ENCODE measurements at regions not wholly inside any gene's neighbourhood (a gene's known extent, or its start where the extent isn't known, plus 50 kb on each side); places are given as distances from the start of the nearest gene placed in this dataset.

DNA sequence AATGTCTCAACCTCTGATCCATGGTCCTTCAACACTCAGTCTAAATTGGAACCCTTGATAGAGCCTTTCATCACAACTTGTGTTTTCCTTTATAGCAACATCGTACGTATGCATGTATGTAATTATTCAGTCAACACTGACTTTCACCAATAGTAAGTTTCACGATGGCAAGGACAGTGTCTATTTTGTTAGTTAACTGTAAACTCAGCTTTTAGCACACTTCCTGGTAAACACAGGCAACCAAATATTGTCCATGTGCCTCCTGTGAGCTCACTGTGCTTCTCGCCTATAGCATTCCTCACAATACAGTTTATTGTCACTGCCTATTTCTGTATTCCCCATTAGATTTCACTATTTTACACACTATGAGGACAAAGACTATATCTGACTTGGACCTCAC lies 323.1 kb downstream of the DEPDC1B start:
- Histone ChIP-seq H3K18ac (ENCODE audit: low read length) (no peak overlapping the region), H2BK120ac (ENCODE audit: low read depth, low read length) (no peak overlapping the region), H3K27ac (ENCODE audit: low read depth, low read length) (no peak overlapping the region), H3K36me3 (ENCODE audit: control insufficient read depth, insufficient read depth, low read length) (no peaks in the 10 kb centered on the region), H3K9ac (ENCODE audit: low read length) (no peak overlapping the region), H2AK5ac (ENCODE audit: low read length) (no peak overlapping the region), H3K27me3 (ENCODE audit: insufficient read depth, low read length, poor library complexity) (no peaks in the 10 kb centered on the region), H3K4me1 (ENCODE audit: control insufficient read depth, low read depth, low read length) (no peaks in the 10 kb centered on the region), H4K8ac (ENCODE audit: low read depth, low read length) (no peak overlapping the region), H2BK15ac (replicated peaks; ENCODE audit: low read depth) (no peak overlapping the region), H3K79me1 (ENCODE audit: low read length) (no peaks in the 10 kb centered on the region), H3K4ac (ENCODE audit: low read depth, low read length) (no peak overlapping the region), H2BK5ac (ENCODE audit: low read length) (no peak overlapping the region), H3K4me2 (ENCODE audit: low read length) (no peak overlapping the region), H4K5ac (ENCODE audit: low read length) (no peak overlapping the region), H3K56ac (ENCODE audit: low read length) (no peak overlapping the region), H3K79me2 (ENCODE audit: control insufficient read depth, insufficient read depth, low read length) (no peaks in the 10 kb centered on the region), H3K4me3 (ENCODE audit: low read length) (no peak overlapping the region), H3K23ac (ENCODE audit: low read length) (no peak overlapping the region)
- no CpG with 5 or more reads among the region's 4 CpGs for WGBS (ENCODE audit: extremely low coverage, insufficient coverage, low lambda C conversion rate)
- DNase-seq = no peak

DNA sequence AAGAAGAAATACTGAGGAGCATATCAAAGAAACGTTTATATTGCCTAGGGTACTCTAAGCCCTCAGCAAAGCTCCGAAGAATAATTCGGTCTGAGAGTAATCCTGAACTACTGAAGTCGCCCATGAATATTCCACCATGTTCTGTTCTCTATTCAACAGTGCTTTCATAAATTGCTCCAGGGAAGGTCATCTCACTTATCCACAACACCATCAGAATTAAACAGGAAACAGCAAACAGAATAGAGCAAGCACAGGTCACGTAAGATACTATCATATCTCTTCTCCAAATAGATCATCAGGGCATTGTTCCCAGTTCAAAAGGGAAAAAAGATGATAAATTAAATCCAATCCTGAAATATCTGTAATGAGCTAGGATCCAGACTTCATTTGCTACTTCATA lies 325.6 kb downstream of the DEPDC1B start:
- DNase-seq = no peak
- H2AK5ac ChIP-seq (ENCODE audit: low read length) = no peak overlapping the region
- no peak overlapping the region for H3K4ac ChIP-seq (ENCODE audit: low read depth, low read length)
- no peak overlapping the region for H4K8ac ChIP-seq (ENCODE audit: low read depth, low read length)
- H4K5ac ChIP-seq (ENCODE audit: low read length) = no peak overlapping the region
- no CpG with 5 or more reads among the region's 5 CpGs for WGBS (ENCODE audit: extremely low coverage, insufficient coverage, low lambda C conversion rate)
- H3K4me3 ChIP-seq (ENCODE audit: low read length) = no peak overlapping the region
- H3K4me1 ChIP-seq (ENCODE audit: control insufficient read depth, low read depth, low read length) = no peaks in the 10 kb centered on the region
- no peak overlapping the region for H3K9ac ChIP-seq (ENCODE audit: low read length)
- H3K27ac ChIP-seq (ENCODE audit: low read depth, low read length) = no peak overlapping the region
- H2BK120ac ChIP-seq (ENCODE audit: low read depth, low read length) = no peak overlapping the region
- H3K4me2 ChIP-seq (ENCODE audit: low read length) = no peak overlapping the region
- no peak overlapping the region for H2BK15ac ChIP-seq (replicated peaks; ENCODE audit: low read depth)
- H3K23ac ChIP-seq (ENCODE audit: low read length) = no peak overlapping the region
- no peaks in the 10 kb centered on the region for H3K79me1 ChIP-seq (ENCODE audit: low read length)
- no peak overlapping the region for H3K56ac ChIP-seq (ENCODE audit: low read length)
- H3K36me3 ChIP-seq (ENCODE audit: control insufficient read depth, insufficient read depth, low read length) = no peaks in the 10 kb centered on the region
- H3K79me2 ChIP-seq (ENCODE audit: control insufficient read depth, insufficient read depth, low read length) = no peaks in the 10 kb centered on the region
- no peaks in the 10 kb centered on the region for H3K27me3 ChIP-seq (ENCODE audit: insufficient read depth, low read length, poor library complexity)
- no peak overlapping the region for H3K18ac ChIP-seq (ENCODE audit: low read length)
- H2BK5ac ChIP-seq (ENCODE audit: low read length) = no peak overlapping the region

DNA sequence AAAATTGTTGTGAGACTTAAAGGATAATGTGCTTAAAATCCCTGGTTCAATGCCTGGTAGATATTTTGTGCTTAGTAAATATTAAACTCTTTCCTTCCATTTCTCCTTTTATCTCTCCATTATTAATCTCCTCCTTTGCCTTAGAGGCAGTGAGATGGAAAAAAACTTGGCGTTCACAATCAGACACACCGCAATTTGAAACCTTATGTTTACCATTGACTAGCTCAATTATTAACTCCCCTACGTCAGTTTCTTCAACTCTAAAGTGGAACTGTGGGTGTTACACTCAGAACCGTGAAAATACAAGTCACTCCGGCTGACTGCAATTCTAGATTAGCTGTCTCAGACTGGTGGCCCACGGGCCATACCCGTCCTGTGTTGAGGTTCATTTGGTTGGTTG lies 327.2 kb downstream of the DEPDC1B start:
- Histone ChIP-seq H3K4me3 (ENCODE audit: low read length) (no peak overlapping the region), H3K18ac (ENCODE audit: low read length) (no peak overlapping the region), H3K36me3 (ENCODE audit: control insufficient read depth, insufficient read depth, low read length) (no peaks in the 10 kb centered on the region), H3K27ac (ENCODE audit: low read depth, low read length) (no peak overlapping the region), H4K8ac (ENCODE audit: low read depth, low read length) (no peak overlapping the region), H3K56ac (ENCODE audit: low read length) (no peak overlapping the region), H3K79me1 (ENCODE audit: low read length) (no peaks in the 10 kb centered on the region), H3K23ac (ENCODE audit: low read length) (no peak overlapping the region), H2BK120ac (ENCODE audit: low read depth, low read length) (no peak overlapping the region), H2BK15ac (replicated peaks; ENCODE audit: low read depth) (no peak overlapping the region), H4K5ac (ENCODE audit: low read length) (no peak overlapping the region), H3K9ac (ENCODE audit: low read length) (no peak overlapping the region), H3K27me3 (ENCODE audit: insufficient read depth, low read length, poor library complexity) (no peaks in the 10 kb centered on the region), H2AK5ac (ENCODE audit: low read length) (no peak overlapping the region), H3K4ac (ENCODE audit: low read depth, low read length) (no peak overlapping the region), H3K4me1 (ENCODE audit: control insufficient read depth, low read depth, low read length) (no peaks in the 10 kb centered on the region), H2BK5ac (ENCODE audit: low read length) (no peak overlapping the region), H3K79me2 (ENCODE audit: control insufficient read depth, insufficient read depth, low read length) (no peaks in the 10 kb centered on the region), H3K4me2 (ENCODE audit: low read length) (no peak overlapping the region)
- no peak for DNase-seq
- no CpG with 5 or more reads among the region's 7 CpGs for WGBS (ENCODE audit: extremely low coverage, insufficient coverage, low lambda C conversion rate)

DNA sequence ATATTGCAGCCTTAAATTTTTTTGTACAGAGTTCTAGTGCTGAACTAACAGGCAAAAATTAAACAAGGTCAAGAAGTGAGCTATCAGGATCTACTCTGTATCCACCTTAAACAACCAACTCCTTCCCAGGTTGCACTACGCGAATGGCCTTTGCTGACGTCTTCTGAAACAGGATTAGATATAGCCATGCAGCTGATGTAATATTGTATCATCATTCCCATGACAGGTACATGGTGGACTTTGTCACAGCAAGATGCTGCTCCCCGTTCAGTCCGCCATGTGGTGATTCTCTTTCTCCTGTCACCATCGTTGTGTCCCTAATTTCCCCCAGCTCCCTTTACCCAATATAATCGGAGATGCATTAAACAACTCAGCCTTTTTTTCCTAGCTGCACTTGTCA lies 328.9 kb downstream of the DEPDC1B start:
- Histone ChIP-seq H3K4me1 (ENCODE audit: control insufficient read depth, low read depth, low read length) (no peaks in the 10 kb centered on the region), H4K5ac (ENCODE audit: low read length) (no peak overlapping the region), H2BK120ac (ENCODE audit: low read depth, low read length) (no peak overlapping the region), H3K23ac (ENCODE audit: low read length) (no peak overlapping the region), H3K4me2 (ENCODE audit: low read length) (no peak overlapping the region), H3K79me1 (ENCODE audit: low read length) (no peaks in the 10 kb centered on the region), H2AK5ac (ENCODE audit: low read length) (no peak overlapping the region), H3K18ac (ENCODE audit: low read length) (no peak overlapping the region), H3K27me3 (ENCODE audit: insufficient read depth, low read length, poor library complexity) (no peaks in the 10 kb centered on the region), H3K4me3 (ENCODE audit: low read length) (no peak overlapping the region), H3K56ac (ENCODE audit: low read length) (no peak overlapping the region), H2BK5ac (ENCODE audit: low read length) (no peak overlapping the region), H3K27ac (ENCODE audit: low read depth, low read length) (no peak overlapping the region), H3K36me3 (ENCODE audit: control insufficient read depth, insufficient read depth, low read length) (no peaks in the 10 kb centered on the region), H3K79me2 (ENCODE audit: control insufficient read depth, insufficient read depth, low read length) (no peaks in the 10 kb centered on the region), H3K4ac (ENCODE audit: low read depth, low read length) (no peak overlapping the region), H2BK15ac (replicated peaks; ENCODE audit: low read depth) (no peak overlapping the region), H3K9ac (ENCODE audit: low read length) (no peak overlapping the region), H4K8ac (ENCODE audit: low read depth, low read length) (no peak overlapping the region)
- no CpG with 5 or more reads among the region's 7 CpGs for WGBS (ENCODE audit: extremely low coverage, insufficient coverage, low lambda C conversion rate)
- no peak for DNase-seq

DNA sequence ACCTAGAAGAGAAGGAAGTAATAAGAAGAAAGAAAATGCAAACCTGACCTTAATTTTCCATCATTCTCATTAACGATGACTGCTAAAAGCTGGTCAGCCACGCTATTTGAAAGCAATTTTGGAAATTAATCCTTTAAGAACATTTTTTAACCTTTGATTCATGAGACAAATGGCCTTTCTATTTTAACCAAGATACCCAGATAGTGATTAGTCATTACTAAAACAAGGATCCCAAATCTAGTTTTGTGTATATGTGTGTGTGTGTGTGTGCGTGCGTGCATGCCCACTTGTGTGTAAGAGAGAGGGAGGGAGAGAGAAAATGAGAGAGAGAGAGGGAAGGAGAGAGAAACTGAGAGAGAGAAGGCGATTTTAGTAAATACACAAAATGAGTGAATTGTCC lies 329.5 kb downstream of the DEPDC1B start:
- H3K4ac ChIP-seq (ENCODE audit: low read depth, low read length) = no peak overlapping the region
- no peak overlapping the region for H3K56ac ChIP-seq (ENCODE audit: low read length)
- no peak overlapping the region for H3K4me3 ChIP-seq (ENCODE audit: low read length)
- DNase-seq = no peak
- H2BK15ac ChIP-seq (replicated peaks; ENCODE audit: low read depth) = no peak overlapping the region
- no peaks in the 10 kb centered on the region for H3K79me2 ChIP-seq (ENCODE audit: control insufficient read depth, insufficient read depth, low read length)
- H3K23ac ChIP-seq (ENCODE audit: low read length) = no peak overlapping the region
- H3K36me3 ChIP-seq (ENCODE audit: control insufficient read depth, insufficient read depth, low read length) = no peaks in the 10 kb centered on the region
- no peak overlapping the region for H4K5ac ChIP-seq (ENCODE audit: low read length)
- H2BK5ac ChIP-seq (ENCODE audit: low read length) = no peak overlapping the region
- H3K27me3 ChIP-seq (ENCODE audit: insufficient read depth, low read length, poor library complexity) = no peaks in the 10 kb centered on the region
- H2AK5ac ChIP-seq (ENCODE audit: low read length) = no peak overlapping the region
- H3K4me2 ChIP-seq (ENCODE audit: low read length) = no peak overlapping the region
- no peaks in the 10 kb centered on the region for H3K4me1 ChIP-seq (ENCODE audit: control insufficient read depth, low read depth, low read length)
- H3K27ac ChIP-seq (ENCODE audit: low read depth, low read length) = no peak overlapping the region
- H3K79me1 ChIP-seq (ENCODE audit: low read length) = no peaks in the 10 kb centered on the region
- H3K18ac ChIP-seq (ENCODE audit: low read length) = no peak overlapping the region
- no CpG with 5 or more reads among the region's 5 CpGs for WGBS (ENCODE audit: extremely low coverage, insufficient coverage, low lambda C conversion rate)
- no peak overlapping the region for H3K9ac ChIP-seq (ENCODE audit: low read length)
- no peak overlapping the region for H4K8ac ChIP-seq (ENCODE audit: low read depth, low read length)
- H2BK120ac ChIP-seq (ENCODE audit: low read depth, low read length) = no peak overlapping the region

DNA sequence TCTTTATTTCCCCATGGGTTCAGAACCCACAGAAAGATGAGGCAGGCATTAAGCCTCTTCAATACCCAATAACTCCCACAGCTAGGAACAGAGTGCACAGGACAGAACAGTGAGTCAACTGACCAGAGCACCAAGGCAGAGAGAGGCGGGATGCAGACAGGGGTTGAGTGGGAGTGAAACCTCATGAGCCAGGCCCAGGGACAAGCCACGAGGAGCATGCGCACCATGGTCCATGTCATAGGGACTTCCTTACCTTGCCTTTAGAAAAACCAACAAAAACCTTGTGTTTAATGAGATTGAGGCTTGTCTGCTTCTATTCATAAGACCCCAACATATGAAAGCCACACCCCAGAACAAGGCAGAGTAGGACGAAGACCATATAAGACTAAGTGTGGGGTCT lies 330.6 kb downstream of the DEPDC1B start:
- H2BK120ac ChIP-seq (ENCODE audit: low read depth, low read length) = no peak overlapping the region
- H3K36me3 ChIP-seq (ENCODE audit: control insufficient read depth, insufficient read depth, low read length) = no peaks in the 10 kb centered on the region
- no peak overlapping the region for H3K4me3 ChIP-seq (ENCODE audit: low read length)
- no peak for DNase-seq
- no peaks in the 10 kb centered on the region for H3K27me3 ChIP-seq (ENCODE audit: insufficient read depth, low read length, poor library complexity)
- H4K8ac ChIP-seq (ENCODE audit: low read depth, low read length) = no peak overlapping the region
- no peaks in the 10 kb centered on the region for H3K79me2 ChIP-seq (ENCODE audit: control insufficient read depth, insufficient read depth, low read length)
- H3K56ac ChIP-seq (ENCODE audit: low read length) = no peak overlapping the region
- H2BK5ac ChIP-seq (ENCODE audit: low read length) = no peak overlapping the region
- no peak overlapping the region for H2BK15ac ChIP-seq (replicated peaks; ENCODE audit: low read depth)
- no peaks in the 10 kb centered on the region for H3K79me1 ChIP-seq (ENCODE audit: low read length)
- H4K5ac ChIP-seq (ENCODE audit: low read length) = no peak overlapping the region
- no peak overlapping the region for H3K9ac ChIP-seq (ENCODE audit: low read length)
- no peak overlapping the region for H3K27ac ChIP-seq (ENCODE audit: low read depth, low read length)
- no peaks in the 10 kb centered on the region for H3K4me1 ChIP-seq (ENCODE audit: control insufficient read depth, low read depth, low read length)
- no peak overlapping the region for H3K4me2 ChIP-seq (ENCODE audit: low read length)
- H3K23ac ChIP-seq (ENCODE audit: low read length) = no peak overlapping the region
- no peak overlapping the region for H2AK5ac ChIP-seq (ENCODE audit: low read length)
- H3K18ac ChIP-seq (ENCODE audit: low read length) = no peak overlapping the region
- no peak overlapping the region for H3K4ac ChIP-seq (ENCODE audit: low read depth, low read length)
- no CpG with 5 or more reads among the region's 4 CpGs for WGBS (ENCODE audit: extremely low coverage, insufficient coverage, low lambda C conversion rate)
